ENCODE measurements at regions not wholly inside any gene's neighbourhood (a gene's known extent, or its start where the extent isn't known, plus 50 kb on each side); places are given as distances from the start of the nearest gene placed in this dataset.

GRCh38 chr7:115145512-115145911 is 223.6 kb downstream of the MDFIC start:
- H3K27ac ChIP-seq (ENCODE audit: extremely low read depth, low read depth, low read length) = no peak overlapping the region
- CTCF ChIA-PET = no interaction called here
- H3K4me1 ChIP-seq (ENCODE audit: control insufficient read depth, insufficient read depth, low read length) = no peaks in the 10 kb centered on the region
- H3K36me3 ChIP-seq (ENCODE audit: control insufficient read depth in 2 of 2, insufficient read depth in 1 of 2, low read length in 2 of 2) = no peaks in the 10 kb centered on the region
- H3K9me3 ChIP-seq (ENCODE audit: control insufficient read depth, insufficient read depth, low read depth, low read length) = no peaks in the 10 kb centered on the region
- TF ChIP-seq ZNF426 (tag by site-specific recombination; IDR thresholded peaks at IDR 0.05) (no peak), ZNF398 (tag by site-specific recombination; IDR thresholded peaks at IDR 0.05) (no peak), BCL11B (tag by site-specific recombination; IDR thresholded peaks at IDR 0.05; ENCODE audit: low read depth) (no peak), GLI4 (tag by site-specific recombination; IDR thresholded peaks at IDR 0.05) (no peak), ZNF639 (tag by site-specific recombination; IDR thresholded peaks at IDR 0.05) (no peak)
- POLR2A ChIA-PET = no interaction called here
- no peak overlapping the region for H3K4me3 ChIP-seq (ENCODE audit: low read depth, low read length)

- no peak for TF ChIP-seq ZNF280C (tag by site-specific recombination; IDR thresholded peaks at IDR 0.05)
- CTCF ChIA-PET = no interaction called here
- POLR2A ChIA-PET = no interaction called here
- peaks cover 8% of the 10 kb centered on the region for H3K4me1 ChIP-seq (ENCODE audit: control insufficient read depth, insufficient read depth, low read length)
- H3K36me3 ChIP-seq (ENCODE audit: control insufficient read depth in 2 of 2, insufficient read depth in 1 of 2, low read length in 2 of 2) = no peaks in the 10 kb centered on the region
- no peak overlapping the region for H3K4me3 ChIP-seq (ENCODE audit: low read depth, low read length)
- H3K27ac ChIP-seq (ENCODE audit: extremely low read depth, low read depth, low read length) = no peak overlapping the region
- no peaks in the 10 kb centered on the region for H3K9me3 ChIP-seq (ENCODE audit: control insufficient read depth, insufficient read depth, low read depth, low read length)
These were observed 215.9 kb downstream of the MDFIC start for GRCh38 chr7:115137816-115138215.

GRCh38 chr7:115136796-115137443 is 215.0 kb downstream of the MDFIC start:
- H3K4me3 ChIP-seq (ENCODE audit: low read depth, low read length) = no peak overlapping the region
- no peaks in the 10 kb centered on the region for H3K36me3 ChIP-seq (ENCODE audit: control insufficient read depth in 2 of 2, insufficient read depth in 1 of 2, low read length in 2 of 2)
- H3K27ac ChIP-seq (ENCODE audit: extremely low read depth, low read depth, low read length) = no peak overlapping the region
- ChIA-PET CTCF (no interaction called here), POLR2A (no interaction called here)
- peaks cover 8% of the 10 kb centered on the region for H3K4me1 ChIP-seq (ENCODE audit: control insufficient read depth, insufficient read depth, low read length)
- no peaks in the 10 kb centered on the region for H3K9me3 ChIP-seq (ENCODE audit: control insufficient read depth, insufficient read depth, low read depth, low read length)
- TF ChIP-seq ZNF175 (tag by site-specific recombination; IDR thresholded peaks at IDR 0.05) (no peak), HOXD13 (CRISPR knock-in tag; IDR thresholded peaks at IDR 0.05; ENCODE audit: borderline replicate concordance) (no peak), ZNF366 (tag by site-specific recombination; conservative IDR thresholded peaks at IDR 0.05) (0 out of 2 replicates have a peak, but pooled peaks have one; percentile 4)

GRCh38 chr7:115135769-115136410 is 214.0 kb downstream of the MDFIC start:
- H3K9me3 ChIP-seq (ENCODE audit: control insufficient read depth, insufficient read depth, low read depth, low read length) = no peaks in the 10 kb centered on the region
- H3K4me1 ChIP-seq (ENCODE audit: control insufficient read depth, insufficient read depth, low read length) = peaks cover 8% of the 10 kb centered on the region
- H3K4me3 ChIP-seq (ENCODE audit: low read depth, low read length) = no peak overlapping the region
- CTCF ChIA-PET = interaction anchor here (0.7 kb wide), 1 partner anchor 31 kb away, joined by 3 read pairs; no protein-coding TSS in a partner anchor
- POLR2A ChIA-PET = no interaction called here
- H3K27ac ChIP-seq (ENCODE audit: extremely low read depth, low read depth, low read length) = no peak overlapping the region
- no peaks in the 10 kb centered on the region for H3K36me3 ChIP-seq (ENCODE audit: control insufficient read depth in 2 of 2, insufficient read depth in 1 of 2, low read length in 2 of 2)
- TF ChIP-seq ZNF549 (tag by site-specific recombination; IDR thresholded peaks at IDR 0.05) (no peak), ZNF561 (tag by site-specific recombination; IDR thresholded peaks at IDR 0.05; ENCODE audit: borderline replicate concordance) (no peak), ZNF223 (tag by site-specific recombination; IDR thresholded peaks at IDR 0.05) (no peak), ZNF639 (tag by site-specific recombination; IDR thresholded peaks at IDR 0.05) (no peak), ZNF521 (tag by site-specific recombination; IDR thresholded peaks at IDR 0.05) (no peak), ZNF548 (tag by site-specific recombination; IDR thresholded peaks at IDR 0.05) (no peak), ZNF48 (tag by site-specific recombination; IDR thresholded peaks at IDR 0.05) (no peak), KLF1 (tag by site-specific recombination; IDR thresholded peaks at IDR 0.05) (no peak), ZBTB10 (tag by site-specific recombination; IDR thresholded peaks at IDR 0.05) (no peak)
